Astrocyte (in vitro differentiated cells and primary cell): ENCODE measurements at regions not wholly inside any gene's neighbourhood (a gene's known extent, or its start where the extent isn't known, plus 50 kb on each side); places are given as distances from the start of the nearest gene placed in this dataset.

Experiments used
- EZH2 ChIP-seq: IDR thresholded peaks from 2 replicates; pipeline ENCODE4 v1.6.1; 2012; ENCODE audit warnings: mild to moderate bottlenecking, low read length, inconsistent platforms; ENCODE audit not compliant: insufficient read depth
- TF ChIP-seq, protein P1 (sequence below): IDR thresholded peaks from 2 replicates; pipeline ENCODE4 v1.5.1; 2011; ENCODE audit warnings: low read depth, mild to moderate bottlenecking, inconsistent platforms, low read length, moderate library complexity; ENCODE audit not compliant: insufficient read depth

DNA sequence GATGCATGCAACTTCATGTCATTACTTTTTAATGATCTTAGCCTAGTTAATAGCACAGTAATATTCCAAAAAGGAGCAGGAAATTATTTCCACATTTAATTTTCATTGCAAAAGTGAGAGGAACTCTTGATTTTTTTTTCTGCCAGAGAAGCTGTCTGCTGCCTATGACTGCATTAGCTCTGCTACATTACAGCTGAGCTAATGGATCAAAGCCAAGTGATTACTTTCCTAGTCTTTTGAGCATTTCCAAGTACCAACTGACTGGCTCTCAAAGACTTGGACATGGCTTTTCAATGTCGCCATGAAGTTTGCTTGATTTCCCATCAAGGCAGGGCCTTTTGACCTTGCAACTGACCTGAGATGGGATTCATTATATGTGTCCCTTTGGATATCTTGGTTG lies 356.6 kb upstream of the XYLT1 start:
- TF ChIP-seq, protein P1, sequence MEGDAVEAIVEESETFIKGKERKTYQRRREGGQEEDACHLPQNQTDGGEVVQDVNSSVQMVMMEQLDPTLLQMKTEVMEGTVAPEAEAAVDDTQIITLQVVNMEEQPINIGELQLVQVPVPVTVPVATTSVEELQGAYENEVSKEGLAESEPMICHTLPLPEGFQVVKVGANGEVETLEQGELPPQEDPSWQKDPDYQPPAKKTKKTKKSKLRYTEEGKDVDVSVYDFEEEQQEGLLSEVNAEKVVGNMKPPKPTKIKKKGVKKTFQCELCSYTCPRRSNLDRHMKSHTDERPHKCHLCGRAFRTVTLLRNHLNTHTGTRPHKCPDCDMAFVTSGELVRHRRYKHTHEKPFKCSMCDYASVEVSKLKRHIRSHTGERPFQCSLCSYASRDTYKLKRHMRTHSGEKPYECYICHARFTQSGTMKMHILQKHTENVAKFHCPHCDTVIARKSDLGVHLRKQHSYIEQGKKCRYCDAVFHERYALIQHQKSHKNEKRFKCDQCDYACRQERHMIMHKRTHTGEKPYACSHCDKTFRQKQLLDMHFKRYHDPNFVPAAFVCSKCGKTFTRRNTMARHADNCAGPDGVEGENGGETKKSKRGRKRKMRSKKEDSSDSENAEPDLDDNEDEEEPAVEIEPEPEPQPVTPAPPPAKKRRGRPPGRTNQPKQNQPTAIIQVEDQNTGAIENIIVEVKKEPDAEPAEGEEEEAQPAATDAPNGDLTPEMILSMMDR, result no peak
- no peak for TF ChIP-seq EZH2
